HG03064 (cell line): ENCODE measurements at regions not wholly inside any gene's neighbourhood (a gene's known extent, or its start where the extent isn't known, plus 50 kb on each side); places are given as distances from the start of the nearest gene placed in this dataset.

Experiments used
- ATAC-seq: cut with Tn5 transposase; IDR thresholded peaks from one replicate; pipeline ENCODE4 v1.9.1; 2021; ENCODE audit warnings: low read depth; ENCODE audit not compliant: unreplicated experiment

GRCh38 chr6:164018133-164018532 lies 603.6 kb downstream of the QKI start:
- ATAC-seq = no peak

- no peak for ATAC-seq
These were observed 601.5 kb downstream of the QKI start for GRCh38 chr6:164016056-164016455.

GRCh38 chr6:164015088-164015484 lies 600.6 kb downstream of the QKI start:
- ATAC-seq = no peak

GRCh38 chr6:164014346-164015087 lies 600.0 kb downstream of the QKI start:
- ATAC-seq = no peak

GRCh38 chr6:164013480-164014208 lies 599.1 kb downstream of the QKI start:
- ATAC-seq = no peak

- no peak for ATAC-seq
These were observed 596.8 kb downstream of the QKI start for GRCh38 chr6:164011321-164011720.

GRCh38 chr6:164010441-164011103 lies 596.1 kb downstream of the QKI start:
- no peak for ATAC-seq

GRCh38 chr6:164008902-164009301 lies 594.4 kb downstream of the QKI start:
- ATAC-seq = no peak

- ATAC-seq = no peak
These were observed 593.4 kb downstream of the QKI start for GRCh38 chr6:164007881-164008280.

- ATAC-seq = no peak
These were observed 591.9 kb downstream of the QKI start for GRCh38 chr6:164006459-164006858.

GRCh38 chr6:164005004-164005711 lies 590.6 kb downstream of the QKI start:
- ATAC-seq = no peak

- ATAC-seq = no peak
These were observed 585.8 kb downstream of the QKI start for GRCh38 chr6:164000276-164000675.

GRCh38 chr6:163999475-164000125 lies 585.1 kb downstream of the QKI start:
- no peak for ATAC-seq

GRCh38 chr6:163998496-163998895 lies 584.0 kb downstream of the QKI start:
- ATAC-seq = no peak

GRCh38 chr6:163996491-163996890 lies 582.0 kb downstream of the QKI start:
- no peak for ATAC-seq

- no peak for ATAC-seq
These were observed 580.0 kb downstream of the QKI start for GRCh38 chr6:163994566-163994965.

- no peak for ATAC-seq
These were observed 578.2 kb downstream of the QKI start for GRCh38 chr6:163992701-163993100.

- ATAC-seq = no peak
These were observed 577.5 kb downstream of the QKI start for GRCh38 chr6:163992056-163992455.

- ATAC-seq = no peak
These were observed 576.8 kb downstream of the QKI start for GRCh38 chr6:163991321-163991720.

GRCh38 chr6:163986313-163986712 lies 571.8 kb downstream of the QKI start:
- ATAC-seq = no peak
